BE2C (cell line): ENCODE measurements at regions not wholly inside any gene's neighbourhood (a gene's known extent, or its start where the extent isn't known, plus 50 kb on each side); places are given as distances from the start of the nearest gene placed in this dataset.

ENCODE experiments used
- DNase-seq: peaks from one replicate; pipeline ENCODE4 v3.0.0-alpha.2; 2020
- H3K27me3 ChIP-seq: fragments of 250-450 bp; sonication (Bioruptor Pico); 2 replicates; pipeline ENCODE4 v1.5.1; 2020; ENCODE audit warnings: mild to moderate bottlenecking
- H3K36me3 ChIP-seq: fragments of 250-450 bp; sonication (Bioruptor Pico); 2 replicates; pipeline ENCODE4 v1.5.1; 2020; ENCODE audit warnings: mild to moderate bottlenecking
- H3K4me1 ChIP-seq: fragments of 250-450 bp; sonication (Bioruptor Pico); 2 replicates; pipeline ENCODE4 v1.5.1; 2020
- H3K4me3 ChIP-seq: 2 replicates; pipeline ENCODE4 v1.5.1; 2011; ENCODE audit warnings: low read depth, low read length
- H3K9me3 ChIP-seq: fragments of 250-450 bp; sonication (Bioruptor Pico); 2 replicates; pipeline ENCODE4 v1.5.1; 2020
- TF ChIP-seq, protein P1 (sequence below): IDR thresholded peaks from 2 replicates; pipeline ENCODE4 v1.5.1; 2012; ENCODE audit warnings: mild to moderate bottlenecking, low read depth, low read length

GRCh38 chr9:38179965-38180364 is 110.9 kb upstream of the SHB start:
- TF ChIP-seq, protein P1, sequence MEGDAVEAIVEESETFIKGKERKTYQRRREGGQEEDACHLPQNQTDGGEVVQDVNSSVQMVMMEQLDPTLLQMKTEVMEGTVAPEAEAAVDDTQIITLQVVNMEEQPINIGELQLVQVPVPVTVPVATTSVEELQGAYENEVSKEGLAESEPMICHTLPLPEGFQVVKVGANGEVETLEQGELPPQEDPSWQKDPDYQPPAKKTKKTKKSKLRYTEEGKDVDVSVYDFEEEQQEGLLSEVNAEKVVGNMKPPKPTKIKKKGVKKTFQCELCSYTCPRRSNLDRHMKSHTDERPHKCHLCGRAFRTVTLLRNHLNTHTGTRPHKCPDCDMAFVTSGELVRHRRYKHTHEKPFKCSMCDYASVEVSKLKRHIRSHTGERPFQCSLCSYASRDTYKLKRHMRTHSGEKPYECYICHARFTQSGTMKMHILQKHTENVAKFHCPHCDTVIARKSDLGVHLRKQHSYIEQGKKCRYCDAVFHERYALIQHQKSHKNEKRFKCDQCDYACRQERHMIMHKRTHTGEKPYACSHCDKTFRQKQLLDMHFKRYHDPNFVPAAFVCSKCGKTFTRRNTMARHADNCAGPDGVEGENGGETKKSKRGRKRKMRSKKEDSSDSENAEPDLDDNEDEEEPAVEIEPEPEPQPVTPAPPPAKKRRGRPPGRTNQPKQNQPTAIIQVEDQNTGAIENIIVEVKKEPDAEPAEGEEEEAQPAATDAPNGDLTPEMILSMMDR = no peak
- DNase-seq = no peak
- no peak overlapping the region for H3K4me3 ChIP-seq
- H3K9me3 ChIP-seq = no peaks in the 10 kb centered on the region
- H3K27me3 ChIP-seq = no peaks in the 10 kb centered on the region
- H3K36me3 ChIP-seq = no peaks in the 10 kb centered on the region
- H3K4me1 ChIP-seq = no peaks in the 10 kb centered on the region

DNA sequence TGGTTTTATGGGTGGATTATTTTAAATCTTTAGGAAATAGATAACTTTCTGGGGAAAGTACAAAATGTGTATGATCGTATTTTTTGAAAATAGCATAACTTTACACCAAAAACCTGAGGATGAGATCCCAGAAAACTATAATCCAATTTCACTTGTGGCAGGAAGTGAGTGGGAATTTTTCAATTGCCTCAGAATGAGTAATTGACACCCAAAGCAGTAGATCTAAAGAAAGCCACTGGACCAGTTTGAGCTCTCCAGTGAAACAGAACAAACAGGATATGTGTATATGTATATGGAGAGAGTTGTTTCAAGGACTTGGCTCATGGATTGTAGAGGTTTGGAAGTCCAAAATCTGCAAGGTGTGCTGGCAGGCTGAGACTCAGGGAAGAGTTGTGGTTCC is 109.2 kb upstream of the SHB start:
- no peak for DNase-seq
- Histone ChIP-seq H3K27me3 (no peaks in the 10 kb centered on the region), H3K36me3 (no peaks in the 10 kb centered on the region), H3K4me1 (no peaks in the 10 kb centered on the region), H3K9me3 (no peaks in the 10 kb centered on the region), H3K4me3 (no peak overlapping the region)
- TF ChIP-seq, protein P1 = no peak

GRCh38 chr9:38177680-38178079 is 108.7 kb upstream of the SHB start:
- no peaks in the 10 kb centered on the region for H3K9me3 ChIP-seq
- H3K4me3 ChIP-seq = no peak overlapping the region
- no peaks in the 10 kb centered on the region for H3K4me1 ChIP-seq
- H3K36me3 ChIP-seq = no peaks in the 10 kb centered on the region
- no peaks in the 10 kb centered on the region for H3K27me3 ChIP-seq
- TF ChIP-seq, protein P1 = no peak
- DNase-seq = no peak

DNA sequence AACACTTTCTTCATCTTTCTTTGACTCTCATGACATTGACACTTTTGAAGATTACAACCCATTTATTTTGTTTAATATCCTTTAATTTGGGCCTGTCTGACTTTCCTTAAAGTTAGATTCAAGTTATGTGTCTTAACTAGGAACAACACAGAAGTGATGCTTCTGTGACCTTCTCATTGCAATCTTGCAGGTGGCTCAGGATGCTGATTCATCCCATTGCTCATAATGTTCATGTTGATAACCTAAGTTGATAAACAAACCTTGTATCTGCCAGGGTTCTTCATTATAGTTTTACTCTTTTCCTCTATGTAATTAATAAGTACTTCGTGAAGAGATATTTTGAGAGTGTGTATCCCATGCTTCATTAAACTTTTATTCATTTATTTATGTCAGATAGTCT is 107.2 kb upstream of the SHB start:
- no peaks in the 10 kb centered on the region for H3K9me3 ChIP-seq

GRCh38 chr9:38175423-38175822 is 106.4 kb upstream of the SHB start:
- Histone ChIP-seq H3K4me3 (no peak overlapping the region), H3K4me1 (no peaks in the 10 kb centered on the region), H3K9me3 (peaks cover 2% of the 10 kb centered on the region), H3K27me3 (no peaks in the 10 kb centered on the region), H3K36me3 (no peaks in the 10 kb centered on the region)
- TF ChIP-seq, protein P1 = no peak
- no peak for DNase-seq

More for the DNA sequence above, 107.2 kb upstream of the SHB start:
- H3K36me3 ChIP-seq = no peaks in the 10 kb centered on the region
- DNase-seq = no peak
- H3K4me1 ChIP-seq = no peaks in the 10 kb centered on the region
- no peaks in the 10 kb centered on the region for H3K27me3 ChIP-seq
- TF ChIP-seq, protein P1 = no peak
- no peak overlapping the region for H3K4me3 ChIP-seq

- Histone ChIP-seq H3K9me3 (peaks cover 2% of the 10 kb centered on the region), H3K4me3 (no peak overlapping the region), H3K4me1 (no peaks in the 10 kb centered on the region), H3K36me3 (no peaks in the 10 kb centered on the region), H3K27me3 (no peaks in the 10 kb centered on the region)
- DNase-seq = no peak
- TF ChIP-seq, protein P1 = no peak
These were observed 103.6 kb upstream of the SHB start for GRCh38 chr9:38172586-38172985.
